NCI-H774 (cell line): ENCODE measurements at regions not wholly inside any gene's neighbourhood (a gene's known extent, or its start where the extent isn't known, plus 50 kb on each side); places are given as distances from the start of the nearest gene placed in this dataset.
"Not testable (repeated sequence)": the region's sequence is repeated elsewhere in the genome, so short reads cannot be mapped to it uniquely, and the experiment has no call there.

ENCODE experiments used
- DNase-seq: peaks from one replicate; lab custom pipeline; 2025; lab: John Stamatoyannopoulos, UW

- no peak for DNase-seq
Observed at GRCh38 chr5:14942212-14942611, 70.6 kb upstream of the ANKH start.

GRCh38 chr5:14937254-14937653, 65.7 kb upstream of the ANKH start:
- DNase-seq, result no peak

- no peak for DNase-seq
Observed at GRCh38 chr5:14936588-14936987, 65.0 kb upstream of the ANKH start.

- no peak for DNase-seq
Observed at GRCh38 chr5:14935341-14935740, 63.8 kb upstream of the ANKH start.

- DNase-seq, result no peak
Observed at GRCh38 chr5:14932902-14933469, 61.4 kb upstream of the ANKH start.

- no peak for DNase-seq
Observed at GRCh38 chr5:14930486-14930885, 58.9 kb upstream of the ANKH start.

GRCh38 chr5:14929293-14930065, 57.9 kb upstream of the ANKH start:
- DNase-seq, result no peak

GRCh38 chr5:14928661-14929060, 57.1 kb upstream of the ANKH start:
- DNase-seq, result no peak

GRCh38 chr5:14925326-14925725, 53.7 kb upstream of the ANKH start:
- DNase-seq, result no peak

GRCh38 chr5:14922952-14923351, 51.4 kb upstream of the ANKH start:
- DNase-seq, result not testable (repeated sequence)

GRCh38 chr5:14922456-14922855, 50.9 kb upstream of the ANKH start:
- no peak for DNase-seq
